Fibroblast of mammary gland (primary cell): ENCODE measurements at regions not wholly inside any gene's neighbourhood (a gene's known extent, or its start where the extent isn't known, plus 50 kb on each side); places are given as distances from the start of the nearest gene placed in this dataset.

ENCODE experiments used
- DNase-seq: peaks from one replicate; pipeline ENCODE4 v3.0.0-alpha.2; 2010; ENCODE audit warnings: low read depth
- H3K4me3 ChIP-seq: 2 replicates; pipeline ENCODE4 v1.5.1; 2011; ENCODE audit warnings: low read depth, mild to moderate bottlenecking, low read length, moderate library complexity; ENCODE audit not compliant: control insufficient read depth
- TF ChIP-seq, protein P1 (sequence below): conservative IDR thresholded peaks from 2 replicates; pipeline ENCODE4 v1.5.1; 2011; ENCODE audit warnings: low read depth, low read length, inconsistent platforms; ENCODE audit not compliant: control insufficient read depth, insufficient read depth

- TF ChIP-seq, protein P1, sequence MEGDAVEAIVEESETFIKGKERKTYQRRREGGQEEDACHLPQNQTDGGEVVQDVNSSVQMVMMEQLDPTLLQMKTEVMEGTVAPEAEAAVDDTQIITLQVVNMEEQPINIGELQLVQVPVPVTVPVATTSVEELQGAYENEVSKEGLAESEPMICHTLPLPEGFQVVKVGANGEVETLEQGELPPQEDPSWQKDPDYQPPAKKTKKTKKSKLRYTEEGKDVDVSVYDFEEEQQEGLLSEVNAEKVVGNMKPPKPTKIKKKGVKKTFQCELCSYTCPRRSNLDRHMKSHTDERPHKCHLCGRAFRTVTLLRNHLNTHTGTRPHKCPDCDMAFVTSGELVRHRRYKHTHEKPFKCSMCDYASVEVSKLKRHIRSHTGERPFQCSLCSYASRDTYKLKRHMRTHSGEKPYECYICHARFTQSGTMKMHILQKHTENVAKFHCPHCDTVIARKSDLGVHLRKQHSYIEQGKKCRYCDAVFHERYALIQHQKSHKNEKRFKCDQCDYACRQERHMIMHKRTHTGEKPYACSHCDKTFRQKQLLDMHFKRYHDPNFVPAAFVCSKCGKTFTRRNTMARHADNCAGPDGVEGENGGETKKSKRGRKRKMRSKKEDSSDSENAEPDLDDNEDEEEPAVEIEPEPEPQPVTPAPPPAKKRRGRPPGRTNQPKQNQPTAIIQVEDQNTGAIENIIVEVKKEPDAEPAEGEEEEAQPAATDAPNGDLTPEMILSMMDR = no peak
- no peak for DNase-seq
These were observed 775.4 kb upstream of the ROBO1 start for GRCh38 chr3:80543154-80543553.

DNA sequence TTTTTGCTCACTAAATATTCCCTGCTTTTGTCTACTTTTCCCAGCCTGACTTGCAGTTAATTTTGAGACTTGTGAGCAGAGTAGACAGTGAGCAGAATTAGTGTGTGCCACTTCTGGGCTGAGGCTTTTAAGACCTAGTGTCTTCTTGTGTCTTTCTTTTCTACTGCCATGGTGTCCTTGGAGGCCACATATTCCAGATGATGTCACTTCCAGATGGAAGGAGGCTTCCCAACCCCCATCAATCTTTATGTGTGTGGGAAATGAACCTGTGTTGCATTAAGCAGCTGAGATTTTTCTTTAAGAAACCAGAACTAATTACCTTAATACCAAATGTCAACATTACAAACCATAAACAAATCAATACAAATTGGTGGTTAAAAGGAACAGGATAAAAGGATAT, 774.7 kb upstream of the ROBO1 start:
- DNase-seq = no peak
- H3K4me3 ChIP-seq = no peak overlapping the region
- TF ChIP-seq, protein P1 = no peak

More at GRCh38 chr3:80543154-80543553, 775.4 kb upstream of the ROBO1 start:
- no peak overlapping the region for H3K4me3 ChIP-seq

- no peak overlapping the region for H3K4me3 ChIP-seq
- DNase-seq = no peak
- TF ChIP-seq, protein P1 = no peak
These were observed 769.9 kb upstream of the ROBO1 start for GRCh38 chr3:80537680-80538079.

- TF ChIP-seq, protein P1 = no peak
- H3K4me3 ChIP-seq = no peak overlapping the region
- DNase-seq = no peak
These were observed 767.5 kb upstream of the ROBO1 start for GRCh38 chr3:80535286-80535685.

- TF ChIP-seq, protein P1 = no peak
- H3K4me3 ChIP-seq = no peak overlapping the region
- no peak for DNase-seq
These were observed 765.8 kb upstream of the ROBO1 start for GRCh38 chr3:80533553-80533952.

DNA sequence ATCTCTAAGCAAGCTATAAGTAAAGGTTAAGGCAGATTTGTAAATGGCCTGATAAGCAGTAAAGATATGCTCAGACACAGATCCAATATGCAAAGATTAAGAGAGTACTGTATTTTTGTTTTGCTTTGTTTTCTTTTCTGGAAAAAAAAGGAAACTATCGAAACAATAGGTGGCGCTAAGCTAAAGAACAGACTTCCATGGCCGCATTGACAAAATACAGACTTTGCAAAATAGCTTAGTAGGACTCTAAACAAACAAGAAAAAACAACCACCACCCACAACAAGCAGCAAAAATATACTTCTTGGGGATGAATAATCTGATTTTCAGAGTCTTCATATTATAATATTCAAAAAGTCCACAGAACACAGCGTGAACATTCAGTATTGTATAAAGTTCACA, 758.4 kb upstream of the ROBO1 start:
- no peak for DNase-seq
- H3K4me3 ChIP-seq = no peak overlapping the region
- TF ChIP-seq, protein P1 = no peak

DNA sequence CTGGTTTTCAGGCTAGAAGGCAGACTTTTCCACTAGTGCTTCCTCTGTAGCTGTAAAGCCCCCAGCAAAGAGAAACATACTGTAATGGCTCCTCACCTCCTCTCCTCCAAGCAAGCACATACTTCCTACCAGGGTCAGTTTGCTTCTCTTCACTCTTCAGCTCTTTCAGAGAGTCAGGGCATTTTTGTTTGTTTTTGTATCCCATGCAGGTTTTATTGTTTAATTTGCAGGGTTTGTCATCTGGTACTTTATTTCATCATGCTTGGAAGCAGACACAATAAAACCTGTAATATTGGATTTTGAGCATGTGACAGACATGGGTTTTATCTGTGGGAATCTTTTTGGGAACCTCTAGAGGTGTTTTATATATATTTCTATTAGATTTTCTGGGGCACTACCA, 753.3 kb upstream of the ROBO1 start:
- no peak overlapping the region for H3K4me3 ChIP-seq
- DNase-seq = no peak

More for the DNA sequence above, 753.3 kb upstream of the ROBO1 start:
- TF ChIP-seq, protein P1 = no peak
